ENCODE measurements at regions not wholly inside any gene's neighbourhood (a gene's known extent, or its start where the extent isn't known, plus 50 kb on each side); places are given as distances from the start of the nearest gene placed in this dataset.
"Not testable (repeated sequence)": the region's sequence is repeated elsewhere in the genome, so short reads cannot be mapped to it uniquely, and the experiment has no call there.

- H3K27me3 ChIP-seq (ENCODE audit: insufficient read depth, low read length): no peaks in the 10 kb centered on the region
- H3K4me1 ChIP-seq (ENCODE audit: insufficient read depth, low read length): peaks cover 11% of the 10 kb centered on the region
- H2AFZ ChIP-seq (ENCODE audit: low read depth, low read length): no peak overlapping the region
- H3K36me3 ChIP-seq (ENCODE audit: insufficient read depth, low read length): no peaks in the 10 kb centered on the region
- no peaks in the 10 kb centered on the region for H3K9me3 ChIP-seq (ENCODE audit: low read length)
- no peak overlapping the region for H3K4me3 ChIP-seq (ENCODE audit: low read length)
Observed at GRCh38 chr20:52039790-52040189, 151.8 kb downstream of the ZFP64 start.

GRCh38 chr20:52038632-52039031 lies 152.9 kb downstream of the ZFP64 start:
- H3K4me1 ChIP-seq (ENCODE audit: insufficient read depth, low read length): peaks cover 11% of the 10 kb centered on the region
- not testable (repeated sequence) for H3K36me3 ChIP-seq (ENCODE audit: insufficient read depth, low read length); H3K9me3 ChIP-seq (ENCODE audit: low read length); H3K27me3 ChIP-seq (ENCODE audit: insufficient read depth, low read length); H2AFZ ChIP-seq (ENCODE audit: low read depth, low read length); H3K4me3 ChIP-seq (ENCODE audit: low read length)

GRCh38 chr20:52037370-52037769 lies 154.2 kb downstream of the ZFP64 start:
- Histone ChIP-seq H2AFZ (ENCODE audit: low read depth, low read length) (no peak overlapping the region), H3K27me3 (ENCODE audit: insufficient read depth, low read length) (no peaks in the 10 kb centered on the region), H3K9me3 (ENCODE audit: low read length) (no peaks in the 10 kb centered on the region), H3K36me3 (ENCODE audit: insufficient read depth, low read length) (no peaks in the 10 kb centered on the region), H3K4me3 (ENCODE audit: low read length) (no peak overlapping the region), H3K4me1 (ENCODE audit: insufficient read depth, low read length) (peaks cover 13% of the 10 kb centered on the region)

- no peaks in the 10 kb centered on the region for H3K9me3 ChIP-seq (ENCODE audit: low read length)
- H3K27me3 ChIP-seq (ENCODE audit: insufficient read depth, low read length): no peaks in the 10 kb centered on the region
- H3K4me1 ChIP-seq (ENCODE audit: insufficient read depth, low read length): peaks cover 26% of the 10 kb centered on the region
- H3K4me3 ChIP-seq (ENCODE audit: low read length): no peak overlapping the region
- no peaks in the 10 kb centered on the region for H3K36me3 ChIP-seq (ENCODE audit: insufficient read depth, low read length)
- H2AFZ ChIP-seq (ENCODE audit: low read depth, low read length): no peak overlapping the region
Observed at GRCh38 chr20:52035977-52036376, 155.6 kb downstream of the ZFP64 start.

GRCh38 chr20:52035498-52035897 lies 156.1 kb downstream of the ZFP64 start:
- Histone ChIP-seq H3K27me3 (ENCODE audit: insufficient read depth, low read length) (no peaks in the 10 kb centered on the region), H3K9me3 (ENCODE audit: low read length) (no peaks in the 10 kb centered on the region), H3K4me3 (ENCODE audit: low read length) (no peak overlapping the region), H3K36me3 (ENCODE audit: insufficient read depth, low read length) (no peaks in the 10 kb centered on the region), H2AFZ (ENCODE audit: low read depth, low read length) (no peak overlapping the region), H3K4me1 (ENCODE audit: insufficient read depth, low read length) (peaks cover 27% of the 10 kb centered on the region)

GRCh38 chr20:52034581-52034980 lies 157.0 kb downstream of the ZFP64 start:
- Histone ChIP-seq H3K4me1 (ENCODE audit: insufficient read depth, low read length) (peaks cover 23% of the 10 kb centered on the region), H3K4me3 (ENCODE audit: low read length) (no peak overlapping the region)

GRCh38 chr20:52033313-52033712 lies 158.3 kb downstream of the ZFP64 start:
- no peaks in the 10 kb centered on the region for H3K36me3 ChIP-seq (ENCODE audit: insufficient read depth, low read length)
- H3K27me3 ChIP-seq (ENCODE audit: insufficient read depth, low read length): no peaks in the 10 kb centered on the region
- no peak overlapping the region for H3K4me3 ChIP-seq (ENCODE audit: low read length)
- H2AFZ ChIP-seq (ENCODE audit: low read depth, low read length): no peak overlapping the region
- no peaks in the 10 kb centered on the region for H3K9me3 ChIP-seq (ENCODE audit: low read length)
- H3K4me1 ChIP-seq (ENCODE audit: insufficient read depth, low read length): peaks cover 16% of the 10 kb centered on the region

More at GRCh38 chr20:52034581-52034980, 157.0 kb downstream of the ZFP64 start:
- Histone ChIP-seq H2AFZ (ENCODE audit: low read depth, low read length) (no peak overlapping the region), H3K9me3 (ENCODE audit: low read length) (no peaks in the 10 kb centered on the region), H3K36me3 (ENCODE audit: insufficient read depth, low read length) (no peaks in the 10 kb centered on the region), H3K27me3 (ENCODE audit: insufficient read depth, low read length) (no peaks in the 10 kb centered on the region)

GRCh38 chr20:52032304-52032683 lies 159.3 kb downstream of the ZFP64 start:
- not testable (repeated sequence) for H3K9me3 ChIP-seq (ENCODE audit: low read length); H3K36me3 ChIP-seq (ENCODE audit: insufficient read depth, low read length); H2AFZ ChIP-seq (ENCODE audit: low read depth, low read length); H3K27me3 ChIP-seq (ENCODE audit: insufficient read depth, low read length); H3K4me3 ChIP-seq (ENCODE audit: low read length)
- H3K4me1 ChIP-seq (ENCODE audit: insufficient read depth, low read length): peaks cover 16% of the 10 kb centered on the region

- no peaks in the 10 kb centered on the region for H3K9me3 ChIP-seq (ENCODE audit: low read length)
- peaks cover 16% of the 10 kb centered on the region for H3K4me1 ChIP-seq (ENCODE audit: insufficient read depth, low read length)
- no peak overlapping the region for H3K4me3 ChIP-seq (ENCODE audit: low read length)
- H3K36me3 ChIP-seq (ENCODE audit: insufficient read depth, low read length): no peaks in the 10 kb centered on the region
- no peaks in the 10 kb centered on the region for H3K27me3 ChIP-seq (ENCODE audit: insufficient read depth, low read length)
- H2AFZ ChIP-seq (ENCODE audit: low read depth, low read length): no peak overlapping the region
Observed at GRCh38 chr20:52031563-52032303, 159.8 kb downstream of the ZFP64 start.

GRCh38 chr20:52031206-52031562 lies 160.4 kb downstream of the ZFP64 start:
- H3K36me3 ChIP-seq (ENCODE audit: insufficient read depth, low read length): no peaks in the 10 kb centered on the region
- H3K4me3 ChIP-seq (ENCODE audit: low read length): no peak overlapping the region
- H3K4me1 ChIP-seq (ENCODE audit: insufficient read depth, low read length): peaks cover 16% of the 10 kb centered on the region
- no peaks in the 10 kb centered on the region for H3K27me3 ChIP-seq (ENCODE audit: insufficient read depth, low read length)
- no peaks in the 10 kb centered on the region for H3K9me3 ChIP-seq (ENCODE audit: low read length)
- H2AFZ ChIP-seq (ENCODE audit: low read depth, low read length): no peak overlapping the region

GRCh38 chr20:52029129-52029528 lies 162.4 kb downstream of the ZFP64 start:
- not testable (repeated sequence) for H2AFZ ChIP-seq (ENCODE audit: low read depth, low read length); H3K4me3 ChIP-seq (ENCODE audit: low read length); H3K27me3 ChIP-seq (ENCODE audit: insufficient read depth, low read length); H3K36me3 ChIP-seq (ENCODE audit: insufficient read depth, low read length); H3K9me3 ChIP-seq (ENCODE audit: low read length)
- peaks cover 18% of the 10 kb centered on the region for H3K4me1 ChIP-seq (ENCODE audit: insufficient read depth, low read length)

- peaks cover 8% of the 10 kb centered on the region for H3K4me1 ChIP-seq (ENCODE audit: insufficient read depth, low read length)
- H2AFZ ChIP-seq (ENCODE audit: low read depth, low read length): no peak overlapping the region
- no peak overlapping the region for H3K4me3 ChIP-seq (ENCODE audit: low read length)
- no peaks in the 10 kb centered on the region for H3K9me3 ChIP-seq (ENCODE audit: low read length)
- no peaks in the 10 kb centered on the region for H3K27me3 ChIP-seq (ENCODE audit: insufficient read depth, low read length)
- no peaks in the 10 kb centered on the region for H3K36me3 ChIP-seq (ENCODE audit: insufficient read depth, low read length)
Observed at GRCh38 chr20:52025938-52026337, 165.6 kb downstream of the ZFP64 start.

- Histone ChIP-seq H2AFZ (ENCODE audit: low read depth, low read length) (no peak overlapping the region), H3K36me3 (ENCODE audit: insufficient read depth, low read length) (no peaks in the 10 kb centered on the region), H3K9me3 (ENCODE audit: low read length) (no peaks in the 10 kb centered on the region), H3K4me3 (ENCODE audit: low read length) (no peak overlapping the region), H3K27me3 (ENCODE audit: insufficient read depth, low read length) (no peaks in the 10 kb centered on the region), H3K4me1 (ENCODE audit: insufficient read depth, low read length) (peaks cover 15% of the 10 kb centered on the region)
Observed at GRCh38 chr20:52019313-52019712, 172.3 kb downstream of the ZFP64 start.

- Histone ChIP-seq H3K36me3 (ENCODE audit: insufficient read depth, low read length) (no peaks in the 10 kb centered on the region), H2AFZ (ENCODE audit: low read depth, low read length) (no peak overlapping the region), H3K4me1 (ENCODE audit: insufficient read depth, low read length) (peaks cover 11% of the 10 kb centered on the region), H3K9me3 (ENCODE audit: low read length) (no peaks in the 10 kb centered on the region), H3K27me3 (ENCODE audit: insufficient read depth, low read length) (no peaks in the 10 kb centered on the region), H3K4me3 (ENCODE audit: low read length) (no peak overlapping the region)
Observed at GRCh38 chr20:52017669-52018317, 173.8 kb downstream of the ZFP64 start.

All from neuron (in vitro differentiated cells).